KBM-7 (cell line): ENCODE measurements at regions not wholly inside any gene's neighbourhood (a gene's known extent, or its start where the extent isn't known, plus 50 kb on each side); places are given as distances from the start of the nearest gene placed in this dataset.

Experiments used
- DNase-seq: peaks from one replicate; pipeline ENCODE4 v3.0.0-alpha.2; 2015
- in situ Hi-C: fragments of 300-500 bp; cut with MboI; formaldehyde crosslinking; loops from 2 replicates; pipeline ENCODE4 v1.14.3; 2020; ENCODE audit warnings: low sequenced_read_pairs, low pct_unique_long_range_greater_than_20kb, mixed read lengths

DNA sequence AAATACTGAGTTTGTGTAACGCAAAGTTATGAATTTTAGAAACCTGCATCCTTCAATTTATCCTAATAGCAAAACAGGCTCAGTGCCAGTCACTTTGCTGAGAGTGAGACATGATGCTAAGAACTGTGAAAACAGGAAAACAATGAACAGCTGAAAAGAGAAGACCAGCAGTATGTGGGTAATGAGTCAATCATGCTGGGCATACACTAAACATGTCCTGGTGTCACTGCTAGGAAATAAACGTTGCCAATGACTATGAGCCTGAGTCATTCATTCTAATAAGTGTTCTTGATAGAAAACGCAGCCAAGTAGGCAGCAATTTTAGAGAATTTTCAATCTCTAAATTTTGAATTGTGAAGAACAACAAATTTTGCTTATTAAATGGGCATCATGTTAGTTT lies 237.3 kb downstream of the GALR1 start:
- in situ Hi-C loops, result no loop called here
- no peak for DNase-seq

DNA sequence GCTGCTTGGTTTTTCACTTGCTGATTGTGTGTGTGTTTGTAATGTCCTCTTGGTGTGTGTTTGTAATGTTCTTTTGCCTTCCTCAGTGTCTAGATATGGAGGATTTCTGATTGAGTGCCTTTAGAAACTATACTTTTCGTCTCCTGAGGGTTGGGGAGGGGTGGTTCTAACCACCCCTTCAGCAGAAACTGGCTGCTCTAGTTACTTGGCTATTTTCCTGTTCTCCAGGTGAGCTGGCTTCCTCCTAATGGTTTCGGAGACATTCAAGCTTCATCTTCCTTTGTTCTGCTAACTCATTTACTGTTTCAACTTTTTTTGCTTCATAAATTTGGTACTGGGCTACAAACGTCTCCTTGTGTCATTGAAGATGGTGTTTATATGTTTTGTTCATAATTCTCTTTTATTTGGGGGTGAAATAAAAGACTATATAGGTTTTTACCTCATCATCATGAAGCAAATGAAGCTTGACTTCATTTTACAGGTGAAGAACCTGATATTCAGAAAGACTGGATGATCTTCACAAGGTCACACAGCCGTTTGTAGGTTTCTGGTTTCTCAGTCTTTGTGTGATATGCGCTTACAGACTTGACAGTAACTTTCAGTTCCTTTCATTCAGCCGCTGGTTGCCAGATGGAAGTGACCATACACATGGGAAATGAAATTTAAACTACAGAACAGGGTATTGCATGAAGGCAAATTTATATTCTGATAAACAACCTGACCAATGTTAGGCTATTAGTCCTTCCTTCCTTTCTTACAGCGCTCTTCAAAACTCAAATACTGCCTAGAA lies 238.5 kb downstream of the GALR1 start:
- in situ Hi-C loops, result no loop called here
- DNase-seq, result no peak

DNA sequence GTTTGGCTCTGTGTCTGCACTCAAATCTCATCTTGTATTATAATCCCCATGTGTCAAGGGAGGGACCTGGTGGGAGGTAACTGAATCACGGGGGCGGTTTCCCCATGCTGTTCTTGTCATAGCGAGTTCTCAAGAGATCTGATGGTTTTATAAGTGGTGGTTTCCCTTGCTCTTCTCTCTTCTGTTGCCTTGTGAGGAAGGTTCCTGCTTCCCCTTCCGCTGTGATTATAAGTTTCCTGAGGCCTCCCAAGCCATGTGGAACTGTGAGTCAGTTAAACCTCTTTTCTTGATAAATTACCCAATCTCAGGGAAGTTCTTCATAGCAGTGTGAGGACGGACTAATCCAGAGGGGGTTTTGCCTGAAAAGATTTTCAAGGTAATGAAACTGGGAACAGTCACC lies 245.4 kb downstream of the GALR1 start:
- peak; percentile 2 for DNase-seq
- in situ Hi-C loops, result no loop called here

DNA sequence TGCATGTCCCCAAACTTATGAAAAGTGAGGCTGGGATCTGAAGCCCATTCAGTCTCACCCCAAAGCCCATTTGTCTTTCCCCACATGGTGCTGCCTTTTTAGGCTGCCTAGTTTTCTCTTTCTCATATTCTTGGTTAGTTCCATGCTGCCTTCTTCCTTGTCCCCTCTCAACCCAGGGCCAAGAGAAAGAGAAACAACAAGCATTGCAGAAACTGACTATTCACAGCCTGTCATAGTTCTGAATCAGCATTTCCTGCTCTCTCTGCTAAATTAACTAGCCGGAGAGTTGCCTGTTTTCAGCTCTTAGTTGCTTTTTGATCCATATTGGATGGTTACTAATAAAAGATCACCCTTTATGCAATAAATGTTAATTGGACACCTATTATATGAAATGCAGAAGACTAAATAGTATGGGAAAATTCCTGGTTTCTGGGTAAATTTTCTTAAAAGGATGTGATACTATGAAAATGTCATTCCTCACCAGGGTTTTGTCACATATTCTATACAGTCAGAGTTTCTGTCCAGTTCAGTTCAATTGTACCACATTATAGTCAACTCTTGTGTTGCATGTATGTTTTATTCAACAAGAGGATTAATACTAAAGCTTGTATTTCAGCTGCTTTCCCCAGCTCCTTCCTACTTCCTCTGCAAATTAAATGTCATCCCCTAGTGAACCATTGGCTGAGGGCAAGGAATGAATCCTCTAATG lies 246.5 kb downstream of the GALR1 start:
- in situ Hi-C loops, result no loop called here
- no peak for DNase-seq

DNA sequence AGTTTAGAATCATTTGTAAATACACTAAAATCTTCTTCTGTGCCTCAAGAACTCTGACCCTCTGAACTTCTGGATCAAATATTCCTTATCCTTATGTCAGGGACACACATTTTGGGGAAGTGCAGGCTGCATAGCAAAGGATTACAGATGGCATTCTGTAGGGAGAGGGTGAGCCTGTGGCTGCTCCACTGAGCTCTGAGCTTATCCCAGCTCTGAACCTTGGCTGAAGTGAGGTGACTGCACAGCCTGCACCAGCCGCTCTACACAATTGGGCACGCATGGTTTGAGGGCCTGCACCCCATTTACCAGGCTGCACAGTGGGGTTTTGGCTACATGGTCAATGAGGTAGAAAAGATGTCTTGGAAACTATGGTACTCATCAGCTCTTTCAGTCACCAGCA lies 251.6 kb downstream of the GALR1 start:
- DNase-seq, result no peak
- in situ Hi-C loops, result no loop called here

DNA sequence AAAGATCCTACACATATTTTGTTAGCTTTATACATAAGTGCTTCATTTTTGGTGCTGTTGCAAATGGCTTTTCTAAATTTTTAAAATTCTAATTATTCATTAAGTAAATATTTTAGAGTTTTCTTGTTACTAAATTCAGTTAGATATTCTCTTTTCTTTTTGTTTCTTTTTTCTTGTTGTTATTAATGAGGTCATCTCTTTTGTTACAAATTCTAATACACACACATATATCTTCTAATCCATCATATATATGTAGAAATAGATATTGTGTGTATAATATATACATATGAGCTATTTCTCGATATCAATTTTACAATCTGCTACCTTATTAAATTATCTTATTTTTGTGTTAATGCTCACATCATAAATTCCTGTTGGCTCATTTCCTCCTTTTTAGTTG lies 255.9 kb downstream of the GALR1 start:
- DNase-seq, result no peak
- in situ Hi-C loops, result no loop called here

DNA sequence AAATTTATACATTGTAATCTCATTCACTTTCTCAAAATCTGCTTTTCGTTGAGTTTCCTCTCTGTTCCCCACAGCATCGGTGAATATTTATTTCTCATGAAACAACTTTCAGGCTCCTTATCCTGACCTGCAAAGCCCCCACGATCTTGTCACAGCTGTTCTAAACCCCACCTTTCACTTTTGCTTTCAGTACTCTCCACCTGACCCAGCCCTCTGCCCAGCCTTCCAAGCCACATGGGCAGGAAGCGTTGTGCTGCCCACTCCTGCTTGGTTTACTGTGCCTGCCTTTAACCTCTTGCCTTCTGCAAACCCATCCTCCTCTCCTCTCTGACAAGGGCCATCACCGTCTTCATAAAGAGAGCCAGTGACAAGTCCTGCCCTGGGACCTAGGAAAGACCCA lies 262.5 kb downstream of the GALR1 start:
- no peak for DNase-seq
- in situ Hi-C loops, result no loop called here

DNA sequence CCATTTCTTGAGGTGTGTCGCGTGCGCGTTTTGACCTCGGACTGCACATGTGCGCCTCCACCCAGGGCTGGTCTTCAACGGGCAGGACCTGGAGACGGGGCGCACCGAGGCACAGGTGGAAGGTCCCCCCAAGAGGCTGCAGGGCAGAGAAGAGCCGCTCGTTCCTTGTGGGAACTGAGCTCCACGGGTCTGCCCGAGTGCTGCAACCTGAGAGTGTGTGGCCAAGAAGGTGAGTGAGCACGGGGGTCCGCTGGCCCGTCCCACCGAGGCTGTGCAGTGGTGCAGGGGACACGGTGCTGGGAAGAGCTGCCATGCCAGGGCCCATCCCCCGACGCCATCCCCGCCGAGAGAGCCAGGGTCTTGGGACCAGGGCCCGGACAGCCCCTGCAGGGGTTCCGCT lies 268.3 kb downstream of the GALR1 start:
- in situ Hi-C loops, result no loop called here
- DNase-seq, result no peak

DNA sequence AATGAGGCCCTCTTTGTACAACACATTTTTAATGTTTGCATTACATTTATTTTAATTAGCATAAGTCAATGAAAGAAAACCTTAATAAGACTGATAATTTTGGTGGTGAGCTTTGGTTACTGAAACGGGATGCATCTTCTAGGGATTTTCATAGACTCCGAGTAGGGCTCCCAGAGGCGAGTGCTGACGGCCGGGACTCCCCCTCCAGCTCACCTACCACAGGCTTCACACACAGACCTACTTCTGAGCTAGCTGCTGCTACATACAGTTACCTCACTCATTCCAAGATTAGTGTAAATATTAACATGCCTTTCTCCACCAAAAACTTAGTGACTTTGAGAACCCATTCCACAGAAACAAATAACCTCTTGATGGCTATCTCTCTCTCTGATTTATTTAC lies 271.1 kb downstream of the GALR1 start:
- in situ Hi-C loops, result no loop called here
- DNase-seq, result no peak

DNA sequence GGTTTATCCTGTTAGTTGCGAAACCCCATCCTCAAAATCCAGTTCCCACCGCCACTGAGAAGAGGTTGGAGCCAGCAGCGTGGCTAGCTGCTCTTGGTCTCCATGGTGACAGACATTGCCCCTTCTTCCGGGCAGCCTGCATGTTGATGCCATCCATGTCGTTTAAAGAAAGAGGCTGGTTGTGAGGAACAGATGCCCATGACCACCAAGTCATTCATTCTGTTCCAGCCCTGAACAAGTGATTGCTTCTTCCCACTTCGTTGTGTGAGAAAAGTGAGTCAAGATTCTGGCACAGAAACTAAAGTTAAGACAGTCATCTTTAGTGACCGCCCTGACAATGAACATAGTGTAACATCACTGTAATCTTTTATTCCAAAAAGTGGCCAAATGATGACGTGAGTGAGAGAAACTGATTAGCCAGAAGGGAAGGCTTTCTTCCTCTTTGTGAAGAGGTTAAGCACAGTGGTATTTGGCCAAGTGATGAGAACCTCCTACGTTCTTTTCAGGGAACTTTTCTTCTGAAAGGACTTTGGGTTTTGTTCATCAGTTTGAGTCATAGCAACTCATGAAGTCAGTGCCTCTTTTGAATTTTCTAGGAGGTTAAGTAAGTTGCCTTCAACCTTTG lies 272.5 kb downstream of the GALR1 start:
- in situ Hi-C loops, result no loop called here
- DNase-seq, result no peak

DNA sequence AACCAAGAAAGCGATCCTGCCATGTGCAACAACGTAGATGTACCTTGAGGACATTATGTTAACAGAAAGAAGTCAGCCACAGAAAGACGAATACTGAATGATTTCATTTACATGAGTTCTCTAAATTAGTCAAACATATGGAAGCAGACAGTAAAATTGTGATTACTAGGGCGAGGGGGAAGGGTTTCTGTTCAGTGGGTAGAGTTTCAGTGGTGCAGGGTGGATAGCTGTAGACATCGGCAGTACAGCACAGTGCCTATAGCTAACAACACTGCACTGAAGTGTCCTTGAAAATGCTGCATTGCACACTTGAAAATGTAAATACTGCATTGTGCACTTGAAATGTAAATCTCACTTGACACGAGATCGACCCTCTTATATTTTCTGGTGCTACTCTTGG lies 275.3 kb downstream of the GALR1 start:
- in situ Hi-C loops, result no loop called here

DNA sequence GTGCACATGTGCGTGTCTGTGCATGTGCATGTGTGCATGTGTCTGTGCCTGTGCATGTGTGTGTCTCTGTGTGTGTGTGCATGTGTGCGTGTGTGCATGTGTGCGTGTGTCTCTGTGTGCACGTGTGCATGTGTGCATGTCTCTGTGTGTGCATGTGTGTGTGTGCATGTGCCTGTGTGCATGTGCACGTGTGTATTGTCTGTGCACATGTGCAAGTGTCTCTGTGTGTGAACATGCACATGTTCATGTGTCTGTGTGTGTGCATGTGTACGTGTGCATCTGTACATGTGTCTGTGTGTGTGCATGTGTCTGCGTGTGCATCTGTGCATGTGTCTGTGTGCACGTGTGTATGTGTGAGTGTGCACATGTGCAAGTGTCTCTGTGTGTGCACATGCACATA lies 277.3 kb downstream of the GALR1 start:
- DNase-seq, result no peak
- in situ Hi-C loops, result no loop called here

More for the DNA sequence above, 275.3 kb downstream of the GALR1 start:
- no peak for DNase-seq

DNA sequence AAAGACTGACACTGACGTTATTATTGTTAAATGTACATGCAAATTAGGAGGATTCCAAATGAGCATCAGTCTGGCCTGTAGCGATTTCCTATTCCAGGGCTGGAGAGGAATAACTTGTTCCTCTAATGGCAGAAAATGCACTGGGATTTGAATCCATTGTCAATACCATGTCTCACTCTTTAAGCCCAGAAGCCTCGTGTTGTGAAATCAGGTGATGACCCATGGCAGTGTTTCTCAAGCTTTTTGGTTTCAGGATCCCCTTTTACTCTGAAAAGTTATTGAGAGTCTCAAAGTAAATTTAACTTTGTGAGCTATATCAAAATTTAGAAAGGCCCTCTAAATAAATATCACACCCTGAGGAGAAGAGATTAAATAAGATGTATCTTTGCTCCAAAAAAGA lies 279.2 kb downstream of the GALR1 start:
- in situ Hi-C loops, result no loop called here
- no peak for DNase-seq

DNA sequence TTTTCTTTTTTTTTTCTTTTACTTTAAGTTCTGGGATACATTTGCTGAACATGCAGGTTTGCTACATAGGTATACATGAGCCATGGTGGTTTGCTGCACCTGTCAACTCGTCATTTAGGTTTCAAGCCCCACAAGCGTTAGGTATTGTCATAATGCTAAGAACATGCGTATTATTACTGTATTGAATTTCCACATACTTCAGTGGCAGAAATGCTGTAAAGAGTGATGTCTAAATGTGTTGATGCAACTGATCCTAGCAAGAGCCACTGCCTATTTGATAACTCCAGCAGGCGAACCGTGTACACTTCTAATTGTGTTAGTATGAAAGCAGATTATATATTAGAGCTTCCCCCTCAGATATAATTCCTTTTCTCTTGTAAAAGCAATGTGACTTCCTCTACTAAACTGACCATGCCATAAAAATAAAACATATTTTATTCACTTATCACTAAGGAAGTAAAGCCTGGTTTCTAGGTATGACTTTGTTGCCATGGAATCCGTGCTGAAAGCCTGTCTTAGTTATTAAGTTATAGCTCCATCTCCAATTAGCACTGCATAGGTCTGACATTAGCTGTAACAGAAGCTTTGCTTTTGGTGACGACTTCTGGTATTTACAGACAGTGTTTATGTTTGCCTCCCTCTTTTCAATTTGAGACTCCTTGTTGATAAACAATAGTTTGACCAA lies 280.0 kb downstream of the GALR1 start:
- in situ Hi-C loops, result no loop called here
- no peak for DNase-seq

DNA sequence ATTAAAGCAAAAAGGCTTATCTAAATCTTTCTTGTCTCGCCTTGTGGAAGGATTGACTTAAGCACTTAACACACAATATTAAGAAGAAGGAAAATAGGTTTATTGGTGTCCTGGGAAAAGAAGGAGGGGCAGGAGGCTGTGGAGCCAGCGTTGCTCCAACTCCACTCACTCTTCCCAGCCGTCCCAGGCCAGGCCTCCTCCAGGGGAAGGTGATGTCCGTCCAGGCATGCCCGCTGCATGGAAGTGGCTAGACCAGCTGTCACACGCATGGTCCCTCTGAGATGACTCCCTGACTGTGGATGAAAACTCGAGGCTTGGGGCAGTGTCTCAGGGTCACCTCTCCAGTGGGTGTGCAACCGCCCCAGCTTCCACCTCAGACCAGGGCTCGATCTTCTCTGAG lies 281.1 kb downstream of the GALR1 start:
- no peak for DNase-seq
- in situ Hi-C loops, result no loop called here

DNA sequence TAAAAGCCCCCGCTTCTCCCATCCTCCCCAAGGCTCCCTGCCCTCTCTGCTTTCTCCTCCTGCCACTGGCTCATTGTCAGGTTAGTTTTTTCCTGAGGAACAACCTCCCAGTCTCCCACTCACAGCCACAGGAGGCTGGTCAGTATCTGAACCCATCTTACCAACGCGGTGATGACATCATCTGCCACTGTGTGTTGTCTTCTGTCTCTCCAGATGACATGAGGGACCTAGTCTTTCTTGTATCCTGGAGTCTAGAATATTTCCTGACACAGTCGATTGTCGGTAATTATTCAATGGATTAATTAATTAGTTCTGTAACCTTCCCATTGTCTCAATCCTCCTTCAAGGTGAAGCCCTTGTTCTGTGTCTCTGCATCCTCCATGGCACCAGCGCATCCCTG lies 290.2 kb downstream of the GALR1 start:
- in situ Hi-C loops, result no loop called here
- no peak for DNase-seq

DNA sequence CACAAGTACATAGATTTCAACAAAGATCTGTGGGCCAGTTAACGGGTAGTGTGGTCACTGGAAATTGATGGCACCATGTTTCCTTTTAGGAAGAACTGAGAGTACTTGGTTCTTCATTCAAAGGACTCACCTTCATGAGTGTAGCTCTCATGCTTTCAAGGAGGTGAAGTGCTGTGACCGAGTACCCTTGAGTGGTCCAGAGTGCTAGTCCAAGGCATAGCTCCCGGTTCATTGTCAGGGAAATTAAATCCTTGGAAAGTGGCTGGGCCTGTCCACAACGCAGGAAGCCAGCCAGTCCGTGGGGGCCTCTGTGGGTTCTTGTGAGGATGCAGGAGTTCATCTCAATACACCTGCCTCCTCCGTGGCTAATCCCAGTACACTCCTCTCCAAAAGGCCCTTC lies 295.1 kb downstream of the GALR1 start:
- DNase-seq, result no peak
- in situ Hi-C loops, result no loop called here

DNA sequence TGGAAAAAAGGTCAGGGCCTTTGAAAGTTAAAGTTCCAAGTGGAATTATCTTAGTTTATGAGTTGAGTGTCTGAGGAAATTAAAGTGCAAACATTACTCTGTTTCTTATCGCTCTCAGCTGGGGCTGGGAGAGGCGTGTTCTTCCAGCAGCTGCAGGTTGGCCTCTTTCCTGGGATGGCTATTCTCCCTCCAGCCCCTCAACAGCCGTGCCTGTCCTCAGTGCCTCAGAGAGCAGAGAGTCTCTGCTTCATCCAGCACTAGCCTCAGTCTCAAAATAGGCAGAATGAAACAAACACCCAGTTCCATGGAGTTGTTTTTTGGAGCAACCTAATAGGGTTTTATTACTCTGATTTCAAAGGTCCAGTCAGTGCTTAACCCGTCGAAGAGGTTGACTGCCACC lies 298.1 kb downstream of the GALR1 start:
- in situ Hi-C loops, result no loop called here
- no peak for DNase-seq

DNA sequence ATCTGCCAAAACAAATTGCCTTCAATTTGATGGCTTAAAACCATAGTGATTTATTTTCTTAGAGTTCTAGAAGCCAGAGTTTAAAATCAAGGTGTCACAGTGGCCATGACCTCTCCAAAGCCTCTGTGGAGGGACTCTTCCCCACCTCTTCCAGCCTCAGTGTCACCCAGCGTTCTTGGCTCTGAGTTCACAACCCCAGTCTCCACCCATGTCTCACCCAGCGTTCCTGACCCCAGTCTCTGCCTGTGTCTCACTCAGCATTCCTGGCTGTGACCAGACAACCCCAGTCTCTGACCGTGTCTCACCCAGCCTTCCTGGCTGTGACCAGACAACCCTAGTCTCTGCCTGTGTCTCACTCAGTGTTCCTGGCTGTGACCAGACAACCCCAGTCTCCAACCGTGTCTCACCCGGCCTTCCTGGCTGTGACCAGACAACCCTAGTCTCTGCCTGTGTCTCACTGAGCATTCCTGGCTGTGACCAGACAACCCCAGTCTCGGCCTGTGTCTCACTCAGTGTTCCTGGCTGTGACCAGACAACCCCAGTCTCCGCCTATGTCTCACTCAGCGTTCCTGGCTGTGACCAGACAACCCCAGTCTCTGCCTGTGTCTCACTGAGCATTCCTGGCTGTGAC lies 299.3 kb downstream of the GALR1 start:
- in situ Hi-C loops, result no loop called here
- DNase-seq, result no peak

DNA sequence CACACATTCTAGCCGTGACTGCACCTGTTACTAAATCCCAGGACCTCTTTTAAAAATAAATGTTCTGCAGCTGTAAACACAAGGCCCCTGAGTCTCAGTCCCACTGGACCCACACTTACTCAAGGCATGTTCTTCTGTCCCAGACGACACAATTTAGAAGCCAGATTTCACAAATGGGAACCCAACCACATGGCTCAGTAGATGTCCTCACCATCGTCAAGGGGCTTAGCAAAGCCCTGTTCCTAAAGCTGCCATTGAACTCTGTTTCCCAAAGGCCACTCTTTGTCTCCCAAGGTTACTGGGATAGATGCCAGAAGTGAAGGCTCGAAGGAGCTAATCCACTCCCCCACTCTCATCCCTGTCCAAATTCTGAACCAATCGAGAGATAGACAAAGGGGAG lies 301.0 kb downstream of the GALR1 start:
- no peak for DNase-seq
- in situ Hi-C loops, result no loop called here
